Urinary bladder (tissue), 3 donors: ENCODE measurements at regions not wholly inside any gene's neighbourhood (a gene's known extent, or its start where the extent isn't known, plus 50 kb on each side); places are given as distances from the start of the nearest gene placed in this dataset.

Experiments
- DNase-seq: peaks from one replicate; pipeline ENCODE4 v3.0.0-alpha.2; 2015; ENCODE audit errors: extremely low spot score
- H3K27ac ChIP-seq: one replicate; pipeline ENCODE4 v1.5.1; 2013; ENCODE audit warnings: low read depth, mild to moderate bottlenecking, moderate library complexity
- H3K36me3 ChIP-seq: one replicate; pipeline ENCODE4 v1.6.1; 2013; ENCODE audit warnings: mild to moderate bottlenecking, moderate library complexity; ENCODE audit not compliant: insufficient read depth
- H3K4me1 ChIP-seq: one replicate; pipeline ENCODE4 v1.6.1; 2013; ENCODE audit warnings: mild to moderate bottlenecking, moderate library complexity; ENCODE audit not compliant: insufficient read depth
- H3K4me3 ChIP-seq: one replicate; pipeline ENCODE4 v1.5.1; 2013; ENCODE audit warnings: low read depth, low read length
- WGBS: extraction: QIAGEN DNeasy Blood & Tissue Kit; methylation state at CpG from one replicate; pipeline ENCODE4 v1.1.7; 2013; 5-methylcytosine and 5-hydroxymethylcytosine counted together
- donor health status: healthy with polysubstance abuse.
- donor health status: healthy.

DNA sequence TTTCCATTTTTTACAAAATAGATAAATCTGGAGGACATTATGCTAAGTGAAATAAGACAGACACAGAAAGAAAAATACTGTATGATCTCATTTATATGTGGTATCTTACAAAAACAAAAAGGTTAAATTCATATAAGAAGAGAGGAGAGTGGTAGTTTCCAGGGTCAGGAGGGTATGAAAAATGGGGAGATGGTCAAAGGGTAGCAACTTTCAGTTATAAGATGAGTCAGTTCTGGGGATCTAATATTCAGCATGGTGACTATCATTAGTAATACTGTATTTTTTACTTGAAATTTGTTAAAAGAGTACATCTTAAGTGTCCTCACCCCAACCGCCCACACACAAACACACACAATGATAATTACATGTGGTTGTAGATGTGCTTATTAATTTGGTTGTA lies 1250.1 kb downstream of the SORCS1 start:
- Histone ChIP-seq H3K4me1 (no peaks in the 10 kb centered on the region), H3K4me3 (no peak overlapping the region), H3K36me3 (no peaks in the 10 kb centered on the region), H3K27ac (no peak overlapping the region)
- WGBS, result 90% methylated on average over 1 of the region's 1 CpG
- DNase-seq, result no peak

- WGBS, result 55% methylated on average over 1 of the region's 1 CpG
- H3K4me3 ChIP-seq, result no peak overlapping the region
These were observed 1255.8 kb downstream of the SORCS1 start for GRCh38 chr10:105908701-105909100.

DNA sequence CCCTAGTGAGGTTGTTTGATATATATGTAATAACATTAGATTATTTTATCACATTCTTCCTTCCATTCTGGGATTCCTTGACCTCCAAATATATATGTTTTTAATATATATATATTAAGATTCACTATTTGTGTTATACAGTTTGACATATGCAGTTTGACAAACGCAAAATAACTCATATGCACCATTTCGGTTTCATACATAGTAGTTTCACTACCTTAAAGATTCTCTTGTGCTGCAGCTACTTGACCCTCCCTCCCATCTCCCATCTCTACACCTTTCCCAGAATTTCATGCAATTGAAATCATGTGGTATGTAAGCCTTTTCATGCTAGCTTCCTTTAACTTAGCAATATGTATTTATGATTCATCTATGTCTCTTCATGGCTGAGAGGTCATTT lies 1244.4 kb downstream of the SORCS3 start:
- Histone ChIP-seq H3K27ac (no peak overlapping the region), H3K4me1 (no peaks in the 10 kb centered on the region), H3K4me3 (no peak overlapping the region), H3K36me3 (no peaks in the 10 kb centered on the region)
- WGBS, result 94% methylated on average over 2 of the region's 2 CpGs
- DNase-seq, result no peak

More at GRCh38 chr10:105908701-105909100, 1255.8 kb downstream of the SORCS1 start:
- H3K36me3 ChIP-seq, result no peaks in the 10 kb centered on the region
- no peaks in the 10 kb centered on the region for H3K4me1 ChIP-seq
- no peak for DNase-seq
- H3K27ac ChIP-seq, result no peak overlapping the region

GRCh38 chr10:105879401-105879800 lies 1238.3 kb downstream of the SORCS3 start:
- no peak for DNase-seq
- Histone ChIP-seq H3K4me3 (no peak overlapping the region), H3K4me1 (no peaks in the 10 kb centered on the region), H3K36me3 (no peaks in the 10 kb centered on the region), H3K27ac (no peak overlapping the region)
- 51% methylated on average over 1 of the region's 1 CpG for WGBS

GRCh38 chr10:105875050-105875449 lies 1234.0 kb downstream of the SORCS3 start:
- H3K4me3 ChIP-seq, result no peak overlapping the region
- H3K36me3 ChIP-seq, result no peaks in the 10 kb centered on the region
- no peak overlapping the region for H3K27ac ChIP-seq
- 73% methylated on average over 2 of the region's 2 CpGs for WGBS
- DNase-seq, result no peak
- H3K4me1 ChIP-seq, result no peaks in the 10 kb centered on the region

DNA sequence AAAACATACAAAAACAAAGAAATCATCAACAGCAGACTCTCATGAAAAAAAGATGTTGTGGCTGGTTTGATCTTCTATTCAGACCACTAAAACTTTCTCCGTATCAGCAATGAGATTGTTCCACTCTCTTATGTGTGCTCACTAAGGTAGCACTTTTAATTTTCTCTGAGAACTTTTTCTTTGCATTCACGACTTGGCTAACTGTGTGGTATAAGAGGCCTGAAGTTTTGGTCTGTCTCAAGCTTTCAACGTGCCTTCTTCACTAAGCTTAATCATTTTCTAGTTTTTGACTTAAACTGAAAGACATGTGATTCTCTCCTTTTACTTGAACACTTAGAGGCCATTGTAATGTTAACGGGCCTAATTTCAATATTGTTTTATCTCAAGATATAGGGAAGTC lies 1231.6 kb downstream of the SORCS3 start:
- H3K36me3 ChIP-seq, result no peaks in the 10 kb centered on the region
- H3K4me1 ChIP-seq, result no peaks in the 10 kb centered on the region
- no peak for DNase-seq
- 75% methylated on average over 4 of the region's 4 CpGs for WGBS
- H3K4me3 ChIP-seq, result no peak overlapping the region
- no peak overlapping the region for H3K27ac ChIP-seq

GRCh38 chr10:105868935-105869334 lies 1227.8 kb downstream of the SORCS3 start:
- no peaks in the 10 kb centered on the region for H3K4me1 ChIP-seq
- WGBS, result 24% methylated on average over 1 of the region's 1 CpG
- no peak overlapping the region for H3K4me3 ChIP-seq
- no peak overlapping the region for H3K27ac ChIP-seq
- H3K36me3 ChIP-seq, result no peaks in the 10 kb centered on the region
- DNase-seq, result no peak

- no peaks in the 10 kb centered on the region for H3K36me3 ChIP-seq
- no peak overlapping the region for H3K27ac ChIP-seq
- WGBS, result 84% methylated on average over 2 of the region's 2 CpGs
- no peaks in the 10 kb centered on the region for H3K4me1 ChIP-seq
- no peak overlapping the region for H3K4me3 ChIP-seq
- no peak for DNase-seq
These were observed 1223.8 kb downstream of the SORCS3 start for GRCh38 chr10:105864854-105865253.

DNA sequence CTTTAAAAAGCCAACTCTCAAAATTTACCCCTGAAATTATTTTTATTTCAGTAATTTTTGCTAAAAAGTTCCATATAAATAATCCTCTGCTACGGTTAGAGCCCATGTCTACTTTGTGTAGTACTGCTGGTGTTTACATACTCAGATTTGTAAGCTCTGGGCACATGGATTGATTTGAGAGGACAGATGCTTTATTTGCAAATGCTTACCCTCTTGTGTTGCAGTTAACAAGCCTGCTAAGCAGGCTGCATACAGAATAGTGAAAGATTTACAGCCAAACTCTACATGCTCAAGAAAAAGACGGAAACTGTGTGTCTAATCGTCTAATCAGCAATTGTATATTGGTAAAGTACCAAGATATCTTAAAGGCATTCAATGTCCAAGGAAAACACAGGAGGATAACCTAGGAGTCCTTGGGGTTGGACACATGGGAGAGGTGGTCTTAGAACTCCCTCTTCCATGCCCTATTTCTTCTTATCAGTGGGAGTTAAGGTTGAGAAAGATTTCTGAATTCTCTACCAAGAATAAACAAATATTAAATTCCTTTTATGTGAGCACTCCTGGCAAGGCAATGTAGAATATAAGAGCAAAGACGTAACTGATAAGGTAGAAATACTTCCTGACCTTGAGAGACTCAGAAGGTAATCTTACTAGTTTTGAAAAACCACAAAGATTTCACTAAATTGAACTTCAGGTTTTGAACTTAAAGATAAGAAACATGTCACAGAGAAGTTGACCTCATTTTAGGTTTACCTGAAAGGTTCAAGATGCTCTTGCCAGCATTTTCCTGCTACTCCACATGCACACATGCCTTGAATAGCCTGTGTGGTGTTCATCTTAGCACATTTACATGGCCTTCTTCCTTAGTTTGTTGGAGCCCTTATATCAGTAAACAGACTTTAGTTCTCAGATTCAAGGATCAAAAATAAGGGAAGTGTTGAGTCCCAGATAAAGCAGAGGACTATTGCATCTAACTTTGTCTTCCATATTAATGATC lies 1216.5 kb downstream of the SORCS3 start:
- no peak overlapping the region for H3K27ac ChIP-seq
- WGBS, result 42% methylated on average over 4 of the region's 4 CpGs
- no peak overlapping the region for H3K4me3 ChIP-seq
- H3K4me1 ChIP-seq, result no peaks in the 10 kb centered on the region
- DNase-seq, result no peak
- no peaks in the 10 kb centered on the region for H3K36me3 ChIP-seq

DNA sequence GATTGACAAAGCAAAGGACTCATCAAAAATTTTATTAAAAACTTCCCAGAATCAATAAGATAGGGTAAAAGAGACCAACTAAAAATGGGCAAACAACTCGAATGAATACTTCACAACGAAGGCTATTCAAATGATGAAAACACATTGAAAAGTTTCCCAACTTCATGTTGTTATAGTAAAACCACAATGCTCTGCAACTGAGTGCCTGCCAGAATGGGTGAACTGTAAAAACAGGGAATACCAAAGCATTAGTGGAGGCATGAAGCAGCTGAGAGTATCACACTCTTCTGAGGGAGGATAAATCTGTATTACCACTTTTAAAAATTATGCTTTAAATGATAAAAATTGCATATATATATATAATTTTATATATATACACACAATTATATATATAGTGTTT lies 1214.7 kb downstream of the SORCS3 start:
- 77% methylated on average over 2 of the region's 2 CpGs for WGBS
- Histone ChIP-seq H3K4me3 (no peak overlapping the region), H3K4me1 (no peaks in the 10 kb centered on the region), H3K36me3 (no peaks in the 10 kb centered on the region), H3K27ac (no peak overlapping the region)
- no peak for DNase-seq

DNA sequence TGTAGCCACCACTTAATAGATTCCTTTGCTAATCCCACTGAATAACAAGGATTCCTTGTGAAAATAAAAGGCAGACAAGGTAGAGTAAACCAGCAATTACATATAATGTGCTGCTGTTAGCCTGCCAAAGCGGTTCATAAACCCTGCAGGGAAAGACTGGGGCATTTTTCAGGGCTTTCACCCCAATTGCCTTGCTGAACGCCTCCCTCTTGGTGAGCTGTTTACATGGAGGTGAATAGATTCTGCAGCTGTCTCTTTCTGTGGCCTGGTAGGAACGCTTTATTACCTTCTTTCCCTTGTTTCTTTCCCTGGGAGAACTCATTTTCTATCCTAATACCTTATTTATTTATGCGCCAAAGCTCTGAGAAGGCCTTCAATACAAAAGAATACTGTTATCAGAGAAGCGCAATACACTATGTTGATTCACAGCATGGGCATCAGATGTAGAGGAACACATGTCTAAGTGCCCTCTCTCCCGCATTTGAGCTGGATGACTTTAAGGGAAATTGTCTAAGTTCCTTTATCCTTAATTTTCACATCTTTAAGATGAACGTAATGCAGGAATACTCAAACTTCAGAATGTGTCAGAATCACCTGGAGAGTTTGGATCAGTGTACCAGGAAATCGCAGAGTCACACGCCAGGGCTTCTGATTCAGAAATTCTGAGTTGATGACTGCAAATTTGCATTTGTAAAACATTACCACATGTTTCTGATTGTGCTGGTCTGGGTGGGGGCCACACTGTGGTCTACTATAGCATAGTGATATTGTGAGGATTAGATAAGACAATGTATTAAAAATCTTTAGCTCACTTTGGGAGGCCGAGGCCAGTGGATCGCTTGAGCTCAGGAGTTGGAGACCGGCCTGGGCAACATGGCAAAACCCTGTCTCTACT lies 1203.8 kb downstream of the SORCS3 start:
- H3K36me3 ChIP-seq, result no peaks in the 10 kb centered on the region
- no peak for DNase-seq
- 78% methylated on average over 12 of the region's 12 CpGs for WGBS
- H3K4me1 ChIP-seq, result no peaks in the 10 kb centered on the region
- H3K4me3 ChIP-seq, result no peak overlapping the region
- H3K27ac ChIP-seq, result no peak overlapping the region

DNA sequence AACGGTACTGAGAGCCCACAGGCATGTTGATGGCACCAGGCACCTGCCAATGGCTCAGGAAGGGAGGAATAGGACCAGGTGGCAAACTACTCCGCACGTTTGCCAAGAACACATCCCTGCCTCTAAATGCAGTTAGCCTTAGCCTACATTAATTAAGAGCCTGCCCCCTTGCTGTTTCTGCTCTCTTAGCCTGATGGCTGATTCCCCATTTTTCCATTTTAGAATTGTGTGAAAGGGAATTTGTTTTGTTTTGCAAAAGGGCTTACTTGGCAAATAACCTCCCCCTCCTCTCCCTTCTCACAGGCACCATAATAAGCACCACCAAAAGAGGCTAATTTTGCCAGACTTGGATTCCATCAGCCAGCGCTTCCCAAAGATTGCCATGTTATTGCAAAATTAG lies 1203.2 kb downstream of the SORCS3 start:
- H3K36me3 ChIP-seq, result no peaks in the 10 kb centered on the region
- 56% methylated on average over 4 of the region's 4 CpGs for WGBS
- H3K4me1 ChIP-seq, result no peaks in the 10 kb centered on the region
- H3K4me3 ChIP-seq, result no peak overlapping the region
- no peak overlapping the region for H3K27ac ChIP-seq
- DNase-seq, result no peak

- no peak for DNase-seq
- 57% methylated on average over 3 of the region's 3 CpGs for WGBS
These were observed 1202.7 kb downstream of the SORCS3 start for GRCh38 chr10:105843786-105844185.

More at GRCh38 chr10:105843786-105844185, 1202.7 kb downstream of the SORCS3 start:
- no peak overlapping the region for H3K27ac ChIP-seq
- H3K4me1 ChIP-seq, result no peaks in the 10 kb centered on the region
- H3K4me3 ChIP-seq, result no peak overlapping the region
- H3K36me3 ChIP-seq, result no peaks in the 10 kb centered on the region
